Lower lobe of right lung (tissue), 2 donors: ENCODE measurements at regions not wholly inside any gene's neighbourhood (a gene's known extent, or its start where the extent isn't known, plus 50 kb on each side); places are given as distances from the start of the nearest gene placed in this dataset.

ENCODE experiments used
- ATAC-seq, 2 donors: fragments of 200-7000 bp; cut with Tn5 transposase; one replicate each; pipeline ENCODE4 v1.9.1; 2020 to 2022; ENCODE audit warnings: mild to moderate bottlenecking in 2 of 2, moderate library complexity in 2 of 2
- DNase-seq: peaks from one replicate; pipeline ENCODE4 v3.0.0-alpha.2; 2020
- H3K27ac ChIP-seq: fragments of 200-600 bp; one replicate; pipeline ENCODE4 v1.8.0; 2022
- H3K27me3 ChIP-seq: fragments of 200-600 bp; one replicate; pipeline ENCODE4 v1.8.0; 2022; ENCODE audit warnings: low read depth
- H3K36me3 ChIP-seq: fragments of 200-600 bp; one replicate; pipeline ENCODE4 v1.8.0; 2022; ENCODE audit warnings: mild to moderate bottlenecking
- H3K4me1 ChIP-seq: fragments of 200-600 bp; one replicate; pipeline ENCODE4 v1.8.0; 2022
- H3K4me3 ChIP-seq: fragments of 200-600 bp; one replicate; pipeline ENCODE4 v1.8.0; 2022; ENCODE audit warnings: mild to moderate bottlenecking
- H3K9me3 ChIP-seq: fragments of 200-600 bp; one replicate; pipeline ENCODE4 v1.8.0; 2022
- intact Hi-C: fragments of 100-400 bp; cut with DNase I; formaldehyde crosslinking; loops from one replicate; pipeline ENCODE4 v1.11.0; 2022
- TF ChIP-seq, protein P1 (sequence below): fragments of 200-600 bp; IDR thresholded peaks from one replicate; pipeline ENCODE4 v1.8.0; 2022; ENCODE audit warnings: antibody characterized with exemption, mild to moderate bottlenecking
- donor health status: DM: no; HTN: yes; CAD: no; lungs with severe emphysema.

DNA sequence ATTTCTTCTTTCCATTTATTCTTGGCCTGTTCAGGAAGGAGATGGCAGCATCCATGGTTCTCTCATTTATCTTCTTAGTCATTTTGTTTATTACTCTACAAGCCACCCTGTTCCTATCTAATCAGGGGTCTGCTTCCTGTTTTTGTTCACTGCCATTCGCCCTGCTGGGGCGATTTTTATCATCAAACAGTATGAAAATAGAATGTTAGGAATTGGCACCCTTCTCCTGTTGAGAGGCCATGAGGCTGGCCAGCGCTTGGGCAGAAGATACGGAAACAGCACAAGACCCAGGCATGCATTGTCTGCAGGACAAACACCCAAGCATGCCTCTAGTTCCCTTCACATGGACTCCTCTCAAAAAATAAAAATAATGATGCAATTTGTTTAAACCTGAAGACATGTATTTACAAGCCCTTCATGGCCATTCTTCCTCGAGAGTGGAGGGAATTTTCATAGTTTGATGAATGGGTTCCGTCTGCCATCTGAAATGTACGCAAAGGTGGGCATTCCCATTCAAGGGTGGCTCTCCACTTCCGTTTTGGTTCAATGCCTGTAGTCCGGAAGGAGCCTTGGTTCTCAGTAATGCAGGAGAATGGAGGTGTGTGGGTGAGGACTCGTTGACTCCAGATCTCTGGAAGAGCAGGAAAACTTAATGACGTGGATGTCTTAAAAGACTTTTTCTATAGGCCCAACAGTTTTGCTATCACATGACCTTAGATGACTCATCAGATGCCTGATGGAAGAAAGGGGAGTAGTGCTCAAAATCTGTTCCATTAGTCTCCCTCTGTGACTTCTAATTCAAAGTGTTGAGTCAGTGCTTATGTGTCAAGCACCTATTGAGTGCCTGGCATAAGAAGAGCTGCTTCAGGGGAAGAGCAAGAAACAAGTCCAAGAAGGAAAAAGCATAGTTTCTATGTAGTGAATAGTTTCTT is 252.4 kb upstream of the TBX3 start:
- DNase-seq (no peak), ATAC-seq (peak in 1 of 2 donors; percentile 24)
- H3K36me3 ChIP-seq = no peaks in the 10 kb centered on the region
- H3K27ac ChIP-seq = no peak overlapping the region
- intact Hi-C loops = no loop called here
- H3K9me3 ChIP-seq = peaks cover 1% of the 10 kb centered on the region
- no peaks in the 10 kb centered on the region for H3K27me3 ChIP-seq
- H3K4me1 ChIP-seq = no peaks in the 10 kb centered on the region
- no peak overlapping the region for H3K4me3 ChIP-seq
- TF ChIP-seq, protein P1, sequence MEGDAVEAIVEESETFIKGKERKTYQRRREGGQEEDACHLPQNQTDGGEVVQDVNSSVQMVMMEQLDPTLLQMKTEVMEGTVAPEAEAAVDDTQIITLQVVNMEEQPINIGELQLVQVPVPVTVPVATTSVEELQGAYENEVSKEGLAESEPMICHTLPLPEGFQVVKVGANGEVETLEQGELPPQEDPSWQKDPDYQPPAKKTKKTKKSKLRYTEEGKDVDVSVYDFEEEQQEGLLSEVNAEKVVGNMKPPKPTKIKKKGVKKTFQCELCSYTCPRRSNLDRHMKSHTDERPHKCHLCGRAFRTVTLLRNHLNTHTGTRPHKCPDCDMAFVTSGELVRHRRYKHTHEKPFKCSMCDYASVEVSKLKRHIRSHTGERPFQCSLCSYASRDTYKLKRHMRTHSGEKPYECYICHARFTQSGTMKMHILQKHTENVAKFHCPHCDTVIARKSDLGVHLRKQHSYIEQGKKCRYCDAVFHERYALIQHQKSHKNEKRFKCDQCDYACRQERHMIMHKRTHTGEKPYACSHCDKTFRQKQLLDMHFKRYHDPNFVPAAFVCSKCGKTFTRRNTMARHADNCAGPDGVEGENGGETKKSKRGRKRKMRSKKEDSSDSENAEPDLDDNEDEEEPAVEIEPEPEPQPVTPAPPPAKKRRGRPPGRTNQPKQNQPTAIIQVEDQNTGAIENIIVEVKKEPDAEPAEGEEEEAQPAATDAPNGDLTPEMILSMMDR = no peak

DNA sequence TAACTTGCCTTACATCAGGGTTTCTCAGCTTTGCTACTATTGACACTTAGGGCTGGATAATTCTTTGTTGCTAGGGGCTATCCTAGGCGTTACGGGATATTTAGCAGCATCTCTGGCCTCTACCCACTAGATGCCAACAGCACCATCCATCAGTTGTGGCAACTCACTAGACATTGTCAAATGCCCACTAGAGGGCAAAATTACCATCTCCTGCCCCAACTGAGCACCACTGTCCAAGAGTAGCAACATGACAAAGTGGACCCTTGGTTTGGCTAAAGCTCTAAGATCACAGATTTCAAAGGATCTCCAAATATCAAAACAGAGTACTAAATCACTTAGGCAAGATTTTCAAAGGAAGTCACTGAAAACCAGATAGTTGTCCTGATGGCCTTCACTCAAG is 251.7 kb upstream of the TBX3 start:
- no peak overlapping the region for H3K4me3 ChIP-seq
- H3K4me1 ChIP-seq = no peaks in the 10 kb centered on the region
- H3K9me3 ChIP-seq = peaks cover 9% of the 10 kb centered on the region
- ATAC-seq (no peak), DNase-seq (no peak)
- no peaks in the 10 kb centered on the region for H3K36me3 ChIP-seq
- intact Hi-C loops = no loop called here
- no peaks in the 10 kb centered on the region for H3K27me3 ChIP-seq
- no peak overlapping the region for H3K27ac ChIP-seq
- TF ChIP-seq, protein P1 = no peak

DNA sequence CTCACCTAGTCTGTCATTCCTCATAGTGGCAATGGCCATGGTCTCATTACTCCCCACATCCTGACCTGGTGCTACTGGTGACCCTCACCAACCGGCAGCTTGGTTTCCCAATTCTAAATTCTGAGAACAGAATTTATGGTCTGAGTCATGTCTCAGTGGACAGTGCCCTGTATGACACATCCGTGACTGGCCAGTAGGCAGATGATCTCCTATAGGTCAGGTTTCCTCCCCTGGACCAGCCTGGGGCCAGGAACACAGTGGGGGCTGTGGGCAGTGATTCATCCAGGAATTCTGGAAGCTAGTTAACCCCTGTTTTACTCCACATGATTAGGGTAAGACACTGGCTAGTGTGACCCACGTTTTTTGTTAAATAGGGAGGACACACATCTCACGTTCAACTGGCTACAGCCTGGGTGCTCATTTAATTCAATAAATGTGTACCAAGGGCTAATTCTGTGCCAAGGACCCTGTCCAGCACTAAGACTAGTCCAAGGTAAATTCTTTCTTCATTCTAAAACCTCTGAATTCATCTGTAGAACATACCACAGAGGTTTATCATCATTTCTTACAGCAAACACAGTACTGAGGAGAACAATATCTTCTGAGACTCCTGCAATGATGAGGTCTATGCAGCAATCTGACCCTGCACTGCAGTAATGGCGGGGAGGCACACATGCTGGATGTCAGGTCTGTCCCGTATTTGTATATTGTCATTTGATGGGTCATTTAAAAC is 249.6 kb upstream of the TBX3 start:
- intact Hi-C loops = no loop called here
- Histone ChIP-seq H3K9me3 (peaks cover 11% of the 10 kb centered on the region), H3K27me3 (no peaks in the 10 kb centered on the region), H3K4me1 (no peaks in the 10 kb centered on the region), H3K27ac (no peak overlapping the region), H3K4me3 (no peak overlapping the region), H3K36me3 (no peaks in the 10 kb centered on the region)
- TF ChIP-seq, protein P1 = no peak
- DNase-seq (no peak), ATAC-seq (no peak)

DNA sequence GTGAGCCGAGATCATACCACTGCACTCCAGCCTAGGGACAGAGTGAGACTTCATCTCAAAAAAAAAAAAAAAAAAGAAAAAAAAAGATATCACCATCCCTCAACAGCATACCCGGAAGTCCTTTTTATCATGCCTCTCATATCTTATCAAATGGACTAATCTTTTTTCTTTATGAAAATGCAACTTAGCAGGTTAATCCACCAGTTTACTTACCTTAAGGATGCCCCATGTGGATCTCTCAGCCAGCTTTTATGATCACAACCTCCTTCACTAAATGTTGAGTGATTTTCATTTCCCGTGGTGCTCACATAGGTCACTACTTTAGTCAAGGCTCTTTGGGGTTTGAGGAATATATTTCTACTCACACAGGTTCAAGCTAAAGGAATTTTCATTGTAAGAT is 248.8 kb upstream of the TBX3 start:
- H3K9me3 ChIP-seq = peaks cover 11% of the 10 kb centered on the region
- no peak overlapping the region for H3K27ac ChIP-seq
- ATAC-seq = no peak
- no peaks in the 10 kb centered on the region for H3K36me3 ChIP-seq
- no peak overlapping the region for H3K4me3 ChIP-seq
- intact Hi-C loops = no loop called here
- H3K27me3 ChIP-seq = no peaks in the 10 kb centered on the region
- TF ChIP-seq, protein P1 = no peak
- no peaks in the 10 kb centered on the region for H3K4me1 ChIP-seq
- DNase-seq = no peak

DNA sequence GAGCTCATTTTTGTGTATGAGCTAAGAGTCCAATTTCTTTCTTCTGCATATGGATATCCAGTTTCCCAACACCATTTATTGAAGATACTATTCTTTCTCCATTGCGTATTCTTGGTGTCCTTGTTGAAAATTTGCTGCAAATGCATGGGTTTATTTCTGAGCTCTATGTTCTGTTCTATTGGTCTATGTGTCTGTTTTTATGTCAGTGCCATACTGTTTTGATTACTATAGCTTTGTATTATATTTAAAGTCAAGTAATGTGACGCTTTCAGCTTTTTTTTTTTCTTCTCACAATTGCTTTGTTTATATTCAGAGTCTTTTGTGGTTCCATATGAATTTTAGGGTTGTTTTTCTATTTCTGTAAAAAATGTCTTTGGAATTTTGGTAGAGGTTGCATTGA is 247.1 kb upstream of the TBX3 start:
- Histone ChIP-seq H3K36me3 (no peaks in the 10 kb centered on the region), H3K27ac (no peak overlapping the region), H3K4me3 (no peak overlapping the region), H3K27me3 (no peaks in the 10 kb centered on the region), H3K9me3 (peaks cover 11% of the 10 kb centered on the region), H3K4me1 (no peaks in the 10 kb centered on the region)
- ATAC-seq = no peak
- DNase-seq = no peak
- intact Hi-C loops = no loop called here
- TF ChIP-seq, protein P1 = no peak
